HG02870 (cell line): ENCODE measurements at regions not wholly inside any gene's neighbourhood (a gene's known extent, or its start where the extent isn't known, plus 50 kb on each side); places are given as distances from the start of the nearest gene placed in this dataset.

Experiments used
- ATAC-seq: cut with Tn5 transposase; IDR thresholded peaks from one replicate; pipeline ENCODE4 v1.9.1; 2021; ENCODE audit warnings: mild to moderate bottlenecking, moderate library complexity; ENCODE audit not compliant: unreplicated experiment

DNA sequence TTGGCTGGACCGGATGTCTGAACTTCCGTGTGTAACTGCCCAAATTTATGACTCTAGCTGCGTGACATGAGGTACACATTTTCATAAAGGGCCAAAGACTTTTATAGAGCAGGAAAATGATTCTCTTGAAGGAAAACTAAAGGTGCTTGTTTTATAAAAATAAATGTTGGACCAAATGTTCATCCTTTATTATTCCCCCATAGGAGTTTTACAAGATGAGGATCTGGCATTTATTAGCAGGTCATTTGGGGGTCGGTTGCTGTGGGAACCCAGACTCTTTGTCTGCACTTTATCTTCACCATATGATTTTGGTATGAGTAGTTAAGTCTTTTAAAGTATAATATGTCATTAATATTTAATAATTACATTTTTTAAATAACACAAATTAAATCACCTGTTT is 571.2 kb downstream of the EFNA5 start:
- ATAC-seq: no peak

DNA sequence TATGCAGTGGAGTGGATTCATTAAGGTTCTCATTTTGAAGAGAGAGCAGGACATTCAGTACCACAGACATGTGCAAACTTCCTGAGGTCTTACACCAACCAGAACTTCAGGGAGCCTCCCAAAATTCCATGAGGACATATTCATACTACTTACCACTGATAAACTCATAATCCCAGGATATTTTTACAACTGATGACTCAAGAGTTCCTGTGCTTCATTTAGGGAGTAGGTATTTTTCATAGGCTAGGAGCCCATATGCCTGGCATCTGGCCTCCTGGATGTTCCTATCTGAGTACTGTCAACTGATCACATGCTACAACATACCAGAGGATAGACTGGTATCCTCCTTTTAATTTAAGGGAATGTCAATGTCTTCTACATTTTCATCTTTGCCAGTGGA is 578.0 kb downstream of the EFNA5 start:
- no peak for ATAC-seq

DNA sequence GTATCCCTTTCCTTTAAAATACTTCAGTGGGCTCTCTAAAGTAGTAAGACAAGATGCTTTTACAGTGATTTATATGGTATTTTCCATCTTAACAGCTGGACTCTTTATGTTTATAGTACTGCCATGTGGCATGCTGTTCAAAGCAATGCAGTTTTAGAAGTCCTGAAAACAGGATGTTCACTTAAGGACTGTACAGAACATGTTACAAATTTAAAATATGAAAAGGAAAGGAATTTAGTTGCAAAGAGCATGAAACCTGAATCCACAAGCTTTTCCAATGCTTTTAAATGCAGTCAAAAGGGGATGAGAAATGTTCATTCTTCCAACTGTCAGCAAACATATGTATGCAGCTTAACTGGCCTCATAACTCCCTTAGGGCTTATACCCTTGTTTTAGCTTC is 580.2 kb downstream of the EFNA5 start:
- no peak for ATAC-seq

DNA sequence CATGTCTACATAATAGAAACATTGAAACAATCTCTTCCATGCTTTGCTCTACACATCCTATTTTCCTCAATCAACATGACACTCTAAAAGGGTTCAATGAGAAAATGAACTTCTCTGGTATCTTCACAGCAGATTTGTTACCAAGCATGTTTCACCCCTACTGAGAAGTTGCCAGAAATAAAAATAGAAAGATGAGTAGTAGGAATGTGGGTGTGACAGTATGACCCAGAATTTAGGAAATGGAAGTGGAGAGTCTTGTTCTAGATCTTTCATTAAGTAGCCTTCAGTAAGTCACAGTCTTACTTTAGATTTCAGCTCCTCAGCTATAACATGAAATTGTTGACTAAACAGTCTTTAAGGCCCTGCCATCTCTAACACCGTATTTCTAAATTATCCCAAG is 581.8 kb downstream of the EFNA5 start:
- ATAC-seq: no peak

DNA sequence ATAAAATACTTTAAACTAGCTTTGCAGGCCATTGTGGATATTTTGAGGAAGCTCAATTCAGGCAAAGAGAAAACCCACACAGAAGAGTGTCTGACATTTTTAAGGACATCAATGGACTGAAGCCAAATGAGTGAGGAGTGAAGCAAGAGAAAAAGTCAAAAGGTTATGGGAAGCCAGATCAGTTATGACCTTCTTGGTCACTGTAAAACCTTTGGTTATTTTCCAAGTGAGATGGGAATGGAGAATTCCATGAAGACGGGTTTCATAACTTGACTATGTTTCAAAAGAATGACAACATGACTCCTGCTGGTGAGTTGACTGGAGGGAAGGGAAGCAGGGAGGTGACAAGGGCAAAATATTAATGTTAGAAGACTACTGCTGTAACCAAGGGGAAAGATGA is 585.2 kb downstream of the EFNA5 start:
- no peak for ATAC-seq

DNA sequence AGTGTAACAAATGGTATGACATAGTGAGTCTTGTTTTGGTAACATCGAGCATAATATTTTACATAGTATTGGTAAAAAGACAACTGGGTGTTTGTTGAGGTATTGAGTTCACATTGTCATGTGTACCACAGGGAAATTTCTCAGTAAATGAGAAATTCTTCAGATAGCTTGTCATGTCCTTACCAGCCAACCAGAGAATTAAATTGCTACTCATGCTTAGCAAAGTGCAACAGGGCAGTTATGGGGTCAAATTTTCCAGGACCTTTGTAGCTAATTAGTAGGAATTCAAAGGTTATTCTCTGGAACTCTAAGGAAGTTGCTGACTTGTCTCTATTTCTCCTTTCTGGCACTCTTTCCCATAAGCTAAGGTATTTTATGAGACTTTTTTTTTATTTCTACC is 595.7 kb downstream of the EFNA5 start:
- ATAC-seq: no peak

DNA sequence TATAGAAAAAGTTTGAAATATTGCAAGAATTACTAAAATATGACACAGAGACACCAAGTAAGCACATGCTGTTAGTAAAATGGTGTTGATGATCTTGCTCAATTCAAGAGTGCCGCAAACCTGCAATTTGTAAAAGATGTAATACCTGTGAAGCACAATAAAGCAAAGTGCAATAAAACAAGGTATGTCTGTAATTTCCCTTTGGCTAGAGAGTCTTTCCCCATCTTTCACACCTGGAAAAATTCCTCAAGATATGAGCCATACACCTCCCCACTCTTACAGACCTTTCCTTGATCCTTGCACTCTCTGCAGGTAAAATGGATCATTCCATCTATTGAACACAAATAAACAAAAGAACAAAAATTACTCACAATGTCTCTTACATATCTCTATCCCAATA is 597.8 kb downstream of the EFNA5 start:
- no peak for ATAC-seq

DNA sequence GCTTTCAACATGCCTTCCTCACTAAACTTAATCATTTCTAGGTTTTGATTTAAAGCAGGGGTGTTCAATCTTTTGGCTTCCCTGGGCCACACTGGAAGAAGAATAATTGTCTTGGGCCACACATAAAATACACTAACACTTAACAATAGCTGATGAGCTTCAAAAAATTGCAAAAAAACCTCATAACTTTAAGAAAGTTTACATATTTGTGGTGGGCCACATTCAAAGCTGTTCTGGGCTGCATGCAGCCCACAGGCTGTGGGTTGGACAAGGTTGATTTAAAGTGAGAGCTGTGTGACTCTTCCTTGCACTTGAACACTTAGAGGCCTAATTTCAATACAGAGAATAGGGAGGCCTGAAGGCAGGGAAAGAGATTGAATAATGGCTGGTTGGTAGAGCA is 598.3 kb downstream of the EFNA5 start:
- no peak for ATAC-seq

DNA sequence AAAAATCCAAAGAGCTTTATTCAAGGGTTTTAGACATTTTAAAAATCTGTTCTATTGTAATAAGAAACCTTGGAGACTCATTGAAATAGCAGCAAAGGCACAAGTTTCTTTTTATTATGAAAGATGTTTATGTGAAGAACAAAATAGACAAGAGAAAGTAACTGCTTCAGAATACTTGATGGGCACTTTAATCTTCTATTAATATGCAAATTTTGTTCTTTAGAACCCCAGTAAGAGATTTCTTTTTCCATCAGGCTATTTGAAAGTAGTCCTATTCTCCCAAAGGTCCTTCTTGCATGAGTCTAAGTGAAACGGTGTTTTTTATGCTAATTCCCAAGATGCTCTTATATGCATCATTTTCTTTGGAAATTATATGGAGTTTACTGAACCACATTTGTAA is 602.0 kb downstream of the EFNA5 start:
- no peak for ATAC-seq

DNA sequence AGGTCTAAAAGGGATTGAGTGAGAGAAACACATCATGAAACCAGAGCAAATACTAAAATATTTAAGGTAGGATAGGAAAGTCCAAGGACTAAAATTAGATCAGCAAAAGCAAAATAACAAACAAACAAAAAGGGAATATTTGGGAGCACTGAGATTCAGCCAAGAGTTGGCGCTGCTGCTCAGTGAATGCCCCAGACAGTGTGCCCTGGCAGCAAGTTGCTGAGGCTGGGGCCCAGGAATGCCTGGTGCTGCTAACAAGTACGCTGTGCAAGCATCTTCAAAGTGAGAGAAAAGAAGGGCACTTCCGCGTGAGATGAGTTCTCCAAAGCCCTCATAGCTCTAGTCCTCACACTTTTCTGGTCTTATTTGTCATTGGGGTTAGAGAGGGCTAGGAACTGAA is 603.3 kb downstream of the EFNA5 start:
- ATAC-seq: no peak

DNA sequence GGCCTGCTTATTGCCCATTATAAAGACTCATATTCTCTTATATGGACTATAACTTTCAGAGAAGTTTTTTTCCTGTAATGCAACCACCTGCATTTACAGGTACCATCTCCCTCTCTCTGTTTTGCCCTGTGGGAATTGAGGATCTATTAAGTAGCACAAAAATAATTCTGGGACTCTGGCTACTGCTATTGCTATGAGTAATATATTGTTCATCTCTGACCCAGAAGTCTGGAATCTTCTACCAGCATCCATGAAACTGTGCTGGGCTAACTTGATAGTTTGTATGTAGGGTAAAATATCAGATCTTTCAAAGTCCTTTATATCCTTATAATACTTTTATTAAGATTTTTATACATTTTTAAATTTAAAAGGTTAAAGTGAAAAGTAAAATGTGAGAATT is 607.2 kb downstream of the EFNA5 start:
- no peak for ATAC-seq

DNA sequence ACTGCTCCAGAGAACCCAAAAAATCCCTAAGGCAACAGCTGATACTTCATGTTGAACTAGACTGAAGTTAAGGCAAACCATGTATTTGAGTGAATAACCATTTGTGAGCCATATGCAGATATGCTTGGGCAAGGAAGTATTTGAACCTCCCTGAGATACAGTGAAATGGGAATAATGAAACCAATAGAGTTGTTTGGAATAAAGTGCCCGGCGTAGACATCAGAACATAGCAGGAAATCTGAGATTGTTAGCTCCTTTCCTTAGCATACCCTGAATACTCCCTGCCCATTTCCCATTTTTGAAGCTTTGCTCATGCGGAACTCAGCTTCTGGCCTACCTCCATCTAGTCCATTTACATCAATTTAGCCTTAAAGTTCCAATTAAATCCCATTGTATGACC is 611.9 kb downstream of the EFNA5 start:
- ATAC-seq: no peak

DNA sequence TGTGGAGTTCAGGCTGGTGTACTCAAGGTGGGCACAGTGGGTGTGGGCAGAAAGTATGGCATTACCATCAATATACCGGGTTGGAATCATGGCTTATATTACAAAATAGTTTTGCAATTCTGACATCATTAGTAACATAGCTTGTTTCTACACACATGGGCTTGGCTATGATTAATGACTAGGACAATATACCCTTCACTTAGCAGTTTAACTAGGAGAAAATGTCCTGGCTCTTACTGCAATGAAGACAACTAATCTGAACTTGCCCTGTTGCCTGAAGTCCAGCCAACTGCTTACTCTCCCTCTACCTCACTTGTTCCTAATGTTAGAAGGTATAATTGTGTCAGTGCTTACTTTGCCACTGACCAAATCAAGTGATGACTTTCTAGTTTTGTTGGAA is 612.5 kb downstream of the EFNA5 start:
- ATAC-seq: no peak

DNA sequence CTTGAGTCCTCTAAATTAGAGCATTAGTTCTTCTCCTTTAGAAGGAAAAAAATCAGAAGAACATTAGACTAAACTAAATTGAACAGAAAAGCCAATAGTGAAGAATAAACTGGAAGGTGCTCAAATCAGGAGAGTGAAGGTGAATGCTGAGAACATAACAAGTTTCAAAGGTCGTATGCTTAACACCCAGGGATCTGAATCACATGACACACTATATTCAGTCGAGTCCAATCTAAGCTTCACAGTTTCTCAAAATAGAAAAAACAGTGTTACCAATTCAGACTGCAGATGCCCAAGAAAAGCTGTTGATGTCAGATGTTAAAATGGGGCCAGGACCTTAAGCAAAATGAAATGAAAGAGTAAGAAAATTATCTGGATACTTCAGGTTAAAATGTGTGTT is 614.5 kb downstream of the EFNA5 start:
- no peak for ATAC-seq

DNA sequence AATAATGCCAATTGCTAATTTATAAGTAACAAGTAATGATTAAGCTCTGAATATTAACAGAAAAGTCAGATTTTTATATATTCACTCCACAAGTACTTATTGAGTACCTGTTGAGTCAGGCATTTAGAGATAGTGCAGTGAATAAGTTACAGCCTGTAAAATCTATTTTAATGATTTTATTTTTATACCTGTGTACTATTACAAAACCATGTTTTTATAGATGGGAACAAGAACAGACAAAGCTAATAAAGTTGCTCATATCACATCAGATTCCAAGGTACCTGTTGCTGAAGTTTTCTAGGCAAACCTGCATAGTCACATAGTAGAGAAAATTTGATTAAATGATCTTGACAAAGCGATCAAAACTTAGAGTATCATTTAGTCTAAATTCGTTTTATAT is 623.7 kb downstream of the EFNA5 start:
- no peak for ATAC-seq

DNA sequence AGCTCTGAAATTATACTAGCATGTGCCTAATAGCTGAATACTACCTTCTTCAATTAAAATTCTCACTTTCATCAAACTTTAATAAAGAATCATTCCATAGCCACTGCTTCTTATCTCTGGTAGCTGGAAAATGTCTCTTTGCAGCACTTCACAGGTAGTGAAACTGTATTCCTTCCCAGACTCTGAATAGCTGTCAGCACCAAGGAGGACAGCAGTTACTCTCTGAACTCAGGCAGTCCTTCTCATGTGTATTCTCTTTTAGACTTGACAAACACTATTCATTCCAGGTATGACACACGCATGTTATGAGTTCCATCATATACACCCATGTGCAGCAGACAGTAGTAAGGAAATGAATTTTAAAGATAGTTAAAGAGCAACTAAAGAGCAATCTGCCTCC is 627.1 kb downstream of the EFNA5 start:
- ATAC-seq: no peak

DNA sequence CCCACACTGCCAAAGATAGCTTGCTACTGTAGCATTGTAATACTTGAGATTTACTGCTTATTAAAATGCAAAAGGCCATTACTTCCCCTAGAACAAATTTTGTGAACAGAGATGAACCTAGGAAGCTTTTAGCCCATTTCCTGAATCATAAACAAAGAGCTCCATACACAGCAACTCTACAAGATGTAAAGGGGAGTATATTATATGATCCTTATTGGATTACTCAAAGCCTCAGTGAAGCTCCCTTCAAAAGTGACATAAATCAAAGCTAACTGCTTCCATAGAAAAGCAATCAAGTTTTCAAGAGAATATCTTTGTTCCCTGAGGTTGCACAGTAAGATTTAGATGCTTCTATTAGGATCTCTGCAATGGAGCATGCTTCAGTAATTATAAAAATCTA is 629.8 kb downstream of the EFNA5 start:
- no peak for ATAC-seq

DNA sequence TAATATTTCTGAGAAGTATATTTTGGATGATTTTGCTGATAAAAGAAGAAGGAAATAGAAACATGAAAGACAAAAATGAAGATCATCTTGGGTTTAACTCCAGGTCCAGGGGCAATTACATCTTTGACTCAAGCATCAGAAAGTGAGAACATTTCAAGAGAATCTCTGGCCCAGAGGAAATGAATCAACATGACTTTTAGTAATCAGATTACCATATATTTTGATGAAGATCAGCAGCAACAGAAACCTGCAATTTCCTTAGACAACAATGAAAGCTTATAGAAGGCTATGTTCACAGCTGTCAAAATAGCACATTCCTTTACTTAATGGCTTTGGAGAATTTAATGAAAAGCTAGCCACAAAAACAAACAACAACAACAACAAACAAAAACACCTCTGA is 638.1 kb downstream of the EFNA5 start:
- no peak for ATAC-seq

DNA sequence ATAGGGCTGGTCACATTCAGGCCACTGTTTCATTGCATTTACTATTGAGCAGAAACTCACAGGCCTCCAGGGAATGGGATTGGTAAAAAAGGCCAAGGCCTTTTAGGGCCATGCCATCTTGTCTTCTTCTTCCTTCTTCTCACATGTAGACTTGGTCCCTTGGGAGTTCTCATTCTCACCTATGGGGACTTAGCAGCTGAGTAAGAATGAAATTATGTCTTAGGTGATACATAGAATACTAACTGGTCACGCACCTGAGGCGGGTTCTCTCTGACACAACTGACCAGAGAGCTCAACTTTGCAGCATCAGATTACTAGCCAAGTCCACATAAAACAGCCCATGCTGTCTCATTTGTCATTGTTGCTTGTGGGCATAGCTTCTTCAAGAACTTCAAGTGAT is 641.8 kb downstream of the EFNA5 start:
- ATAC-seq: no peak

DNA sequence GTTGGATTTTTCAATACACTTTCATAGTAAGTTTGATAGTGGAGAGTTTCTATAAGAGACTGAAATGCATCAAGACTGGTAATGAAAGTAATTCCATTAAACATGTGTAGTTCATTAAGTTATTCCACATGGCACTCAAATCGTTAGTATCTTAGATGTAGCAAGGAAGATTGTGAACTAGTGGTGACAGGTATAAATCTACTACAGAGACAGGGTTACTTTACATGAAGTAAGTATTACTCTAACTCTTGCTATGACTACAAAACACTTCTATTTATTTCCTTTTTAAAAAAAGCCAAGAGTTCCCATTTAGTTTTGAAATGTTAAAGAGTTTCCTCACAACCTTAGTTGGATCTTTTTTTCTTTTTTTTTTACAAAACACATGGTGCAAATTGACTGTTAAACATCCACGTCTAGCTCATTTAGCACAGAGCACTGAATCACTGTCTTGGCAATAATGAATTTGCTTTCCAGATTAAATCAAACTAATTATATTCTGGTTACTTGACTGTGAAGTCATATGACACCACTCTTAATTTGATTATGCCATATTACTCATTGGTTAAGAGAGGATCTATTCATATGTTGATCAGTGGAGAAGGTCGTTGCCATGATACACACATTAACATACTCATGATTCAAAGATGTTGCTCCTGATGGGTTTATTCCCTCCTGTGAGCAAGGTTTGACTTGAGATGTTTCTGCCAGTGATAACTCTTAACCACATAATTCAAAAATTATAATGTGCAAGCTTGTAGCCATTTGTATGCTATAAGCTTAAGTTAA is 644.8 kb downstream of the EFNA5 start:
- ATAC-seq: no peak

DNA sequence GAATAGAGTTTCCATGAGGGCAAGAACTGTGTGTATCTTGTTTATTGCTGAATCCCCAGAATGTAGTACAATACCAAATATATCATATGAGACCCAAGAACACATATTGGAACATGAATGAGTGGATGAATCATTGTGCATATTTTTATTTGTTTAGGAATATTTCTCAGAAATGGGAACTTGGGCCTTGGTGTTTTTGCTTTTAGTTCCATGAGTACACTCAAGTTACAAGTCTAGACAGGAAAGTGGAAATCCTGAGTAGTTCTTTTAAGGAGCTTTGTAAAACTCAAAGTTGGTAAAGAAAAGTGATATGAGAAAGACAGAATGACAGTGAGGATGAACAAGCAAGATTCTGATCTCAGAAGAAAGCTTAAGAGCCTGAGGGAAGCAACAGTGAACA is 647.0 kb downstream of the EFNA5 start:
- ATAC-seq: no peak

DNA sequence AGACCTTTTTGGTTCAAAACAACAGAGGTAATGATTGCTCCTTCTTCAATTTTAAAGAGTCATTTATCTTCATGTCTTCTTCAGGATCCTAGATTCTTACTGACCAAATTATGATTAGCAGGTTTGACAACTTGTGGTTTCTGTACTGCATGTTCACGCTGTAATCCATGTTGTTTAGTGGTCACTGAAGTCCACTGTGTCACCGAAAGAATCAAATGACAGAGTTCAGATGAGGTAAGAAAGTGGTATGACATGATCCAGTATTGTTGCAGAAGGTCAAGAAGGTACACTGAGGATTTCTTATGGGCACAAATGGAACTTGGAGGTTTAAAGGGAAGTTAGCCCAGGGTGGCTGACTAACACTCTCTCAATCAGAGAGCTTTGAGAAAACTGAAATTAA is 649.2 kb downstream of the EFNA5 start:
- ATAC-seq: no peak

DNA sequence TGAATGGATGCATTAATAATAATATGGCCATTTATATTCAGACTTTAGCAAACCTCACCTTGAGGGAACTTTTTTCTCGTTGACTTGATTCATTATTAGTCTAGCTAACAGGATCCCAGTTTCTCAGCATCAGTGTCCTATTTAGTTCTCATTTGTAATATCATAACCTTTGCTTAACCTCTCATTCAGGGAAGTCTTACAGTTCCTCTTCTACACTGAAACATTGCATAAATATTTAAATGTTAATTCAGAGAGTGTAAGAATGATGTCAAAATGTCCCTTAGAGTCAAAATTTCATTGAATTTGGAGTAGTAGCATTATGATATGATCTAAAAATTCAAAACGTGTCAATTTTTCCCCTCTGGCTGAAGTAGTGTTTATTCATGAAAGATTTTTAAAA is 650.1 kb downstream of the EFNA5 start:
- ATAC-seq: no peak
